HepG2 (cell line): ENCODE measurements at regions not wholly inside any gene's neighbourhood (a gene's known extent, or its start where the extent isn't known, plus 50 kb on each side); places are given as distances from the start of the nearest gene placed in this dataset.

ENCODE experiments used
- CHD2 ChIP-seq: IDR thresholded peaks from 2 replicates; pipeline ENCODE4 v1.6.1; 2011; ENCODE audit warnings: low read depth, low read length, improper control_type of control experiment
- FOXC1 ChIP-seq: sonication (generic); formaldehyde crosslinking; IDR thresholded peaks from 2 replicates; pipeline ENCODE4 v1.8.0; 2022; ENCODE audit warnings: mild to moderate bottlenecking, missing genetic modification reagents, borderline replicate concordance
- JDP2 ChIP-seq: sonication (generic); formaldehyde crosslinking; IDR thresholded peaks from 2 replicates; pipeline ENCODE4 v1.8.1; 2022; ENCODE audit warnings: missing genetic modification reagents, borderline replicate concordance
- KDM3A ChIP-seq: IDR thresholded peaks from 2 replicates; pipeline ENCODE4 v1.6.1; 2018; ENCODE audit warnings: low read depth, missing compliant biosample characterization
- NONO ChIP-seq, 2 experiments: fragments of 450-650 bp in 1 of 2; sonication (generic) in 1 of 2; formaldehyde crosslinking in 1 of 2; IDR thresholded peaks in 1 of 2; conservative IDR thresholded peaks in 1 of 2; 2 replicates each; pipeline versions ENCODE4 v1.6.1 to v1.8.0; 2017 to 2022; ENCODE audit warnings: mild to moderate bottlenecking in 1 of 2, missing genetic modification reagents in 1 of 2, moderate library complexity in 1 of 2
- RBM22 ChIP-seq: fragments of 200-400 bp; formaldehyde crosslinking; optimal IDR thresholded peaks from 2 replicates; pipeline ENCODE3; 2017; ENCODE audit warnings: mild to moderate bottlenecking, low read length, moderate library complexity
- SIN3A ChIP-seq: IDR thresholded peaks from 2 replicates; pipeline ENCODE4 v1.6.1; 2011; ENCODE audit warnings: low read depth, mild to moderate bottlenecking, control low read depth, low read length, borderline replicate concordance
- TBX3 ChIP-seq: fragments of 450-650 bp; IDR thresholded peaks from 2 replicates; pipeline ENCODE4 v1.6.1; 2017; ENCODE audit warnings: antibody characterized with exemption, mild to moderate bottlenecking, inconsistent platforms, borderline replicate concordance
- TEF ChIP-seq: sonication (generic); formaldehyde crosslinking; IDR thresholded peaks from 2 replicates; pipeline ENCODE4 v1.5.0; 2020; ENCODE audit warnings: missing genetic modification reagents
- XRCC5 ChIP-seq: fragments of 200-400 bp; formaldehyde crosslinking; optimal IDR thresholded peaks from 2 replicates; pipeline ENCODE3; 2017; ENCODE audit warnings: mild to moderate bottlenecking, low read length
- ZFP62 ChIP-seq: sonication (generic); formaldehyde crosslinking; IDR thresholded peaks from 2 replicates; pipeline ENCODE4 v1.4.0; 2020; ENCODE audit warnings: missing genetic modification reagents
- ZNF160 ChIP-seq: sonication (generic); formaldehyde crosslinking; IDR thresholded peaks from 2 replicates; pipeline ENCODE4 v1.8.0; 2022; ENCODE audit warnings: mild to moderate bottlenecking, inconsistent platforms, missing genetic modification reagents
- ZNF234 ChIP-seq: sonication (generic); formaldehyde crosslinking; conservative IDR thresholded peaks from 2 replicates; pipeline ENCODE4 v1.5.1; 2020; ENCODE audit warnings: mild to moderate bottlenecking, missing genetic modification reagents
- ZNF263 ChIP-seq: sonication (generic); formaldehyde crosslinking; IDR thresholded peaks from 2 replicates; pipeline ENCODE4 v1.4.0; 2020; ENCODE audit warnings: missing genetic modification reagents
- ZNF280D ChIP-seq: sonication (generic); formaldehyde crosslinking; IDR thresholded peaks from 2 replicates; pipeline ENCODE4 v1.5.1; 2020; ENCODE audit warnings: mild to moderate bottlenecking, missing genetic modification reagents
- ZNF329 ChIP-seq: sonication (generic); formaldehyde crosslinking; IDR thresholded peaks from 2 replicates; pipeline ENCODE4 v1.9.0; 2021; ENCODE audit warnings: low read depth, mild to moderate bottlenecking, missing genetic modification reagents
- ZNF441 ChIP-seq: sonication (generic); formaldehyde crosslinking; IDR thresholded peaks from 2 replicates; pipeline ENCODE4 v1.7.0; 2021; ENCODE audit warnings: missing genetic modification reagents, borderline replicate concordance
- ZNF446 ChIP-seq: sonication (generic); formaldehyde crosslinking; IDR thresholded peaks from 2 replicates; pipeline ENCODE4 v1.5.0; 2020; ENCODE audit warnings: mild to moderate bottlenecking, missing genetic modification reagents
- ZNF619 ChIP-seq: sonication (generic); formaldehyde crosslinking; IDR thresholded peaks from 2 replicates; pipeline ENCODE4 v1.4.0; 2020; ENCODE audit warnings: mild to moderate bottlenecking, missing genetic modification reagents
- ZNF629 ChIP-seq: sonication (generic); formaldehyde crosslinking; conservative IDR thresholded peaks from 2 replicates; pipeline ENCODE4 v1.5.0; 2020; ENCODE audit warnings: missing genetic modification reagents
- ZNF747 ChIP-seq: sonication (generic); formaldehyde crosslinking; IDR thresholded peaks from 2 replicates; pipeline ENCODE4 v1.8.1; 2023; ENCODE audit warnings: missing genetic modification reagents, mild to moderate bottlenecking, borderline replicate concordance
- ZNF878 ChIP-seq: sonication (generic); formaldehyde crosslinking; IDR thresholded peaks from 2 replicates; pipeline ENCODE4 v1.8.1; 2023; ENCODE audit warnings: mild to moderate bottlenecking, missing genetic modification reagents, moderate library complexity
- TF ChIP-seq, protein P1 (sequence below): sonication (generic); formaldehyde crosslinking; conservative IDR thresholded peaks from 2 replicates; pipeline ENCODE4 v1.4.0; 2020; ENCODE audit warnings: missing genetic modification reagents
- TF ChIP-seq, protein P2 (sequence below): sonication (generic); formaldehyde crosslinking; conservative IDR thresholded peaks from 2 replicates; pipeline ENCODE4 v1.5.0; 2020; ENCODE audit warnings: missing genetic modification reagents
- TF ChIP-seq, protein P3 (sequence below): sonication (generic); formaldehyde crosslinking; IDR thresholded peaks from 2 replicates; pipeline ENCODE4 v1.8.0; 2022; ENCODE audit warnings: mild to moderate bottlenecking, missing genetic modification reagents, moderate library complexity

DNA sequence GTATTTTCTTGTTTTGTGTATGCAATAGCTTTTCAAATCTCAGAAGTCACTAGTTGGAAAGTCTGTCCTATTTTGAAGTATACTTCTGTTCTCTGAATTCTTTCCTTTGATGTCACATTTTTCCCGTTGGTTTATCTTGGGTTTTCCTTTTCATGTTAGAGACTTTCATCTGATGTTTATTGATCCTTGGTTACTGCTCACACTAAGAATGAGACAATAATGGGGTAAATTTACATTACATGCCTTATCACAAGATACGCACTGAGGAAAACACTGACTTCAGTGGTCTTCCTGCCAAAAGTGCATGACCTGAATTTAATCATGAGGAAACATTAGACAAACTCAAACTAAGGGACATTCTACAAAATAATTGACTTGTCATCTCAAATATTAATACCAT is 63.5 kb upstream of the C1GALT1 start (continued):
- TF ChIP-seq ZNF263 (CRISPR knock-in tag) = no peak
- no peak for TF ChIP-seq ZNF160 (CRISPR knock-in tag)
- no peak for TF ChIP-seq JDP2 (CRISPR knock-in tag)
- TF ChIP-seq NONO (IDR thresholded peaks at IDR 0.05) = no peak
- TF ChIP-seq NONO (CRISPR knock-in tag; conservative IDR thresholded peaks at IDR 0.05) = no peak
- no peak for TF ChIP-seq XRCC5
- no peak for TF ChIP-seq ZNF629 (CRISPR knock-in tag)
- no peak for TF ChIP-seq KDM3A
- TF ChIP-seq ZNF446 (CRISPR knock-in tag) = no peak
- TF ChIP-seq TBX3 = peak; percentile 87
- no peak for TF ChIP-seq ZNF441 (CRISPR knock-in tag)
- no peak for TF ChIP-seq ZNF878
- no peak for TF ChIP-seq TEF (CRISPR knock-in tag)
- TF ChIP-seq FOXC1 (CRISPR knock-in tag) = no peak
- TF ChIP-seq SIN3A = no peak
- TF ChIP-seq, protein P1, sequence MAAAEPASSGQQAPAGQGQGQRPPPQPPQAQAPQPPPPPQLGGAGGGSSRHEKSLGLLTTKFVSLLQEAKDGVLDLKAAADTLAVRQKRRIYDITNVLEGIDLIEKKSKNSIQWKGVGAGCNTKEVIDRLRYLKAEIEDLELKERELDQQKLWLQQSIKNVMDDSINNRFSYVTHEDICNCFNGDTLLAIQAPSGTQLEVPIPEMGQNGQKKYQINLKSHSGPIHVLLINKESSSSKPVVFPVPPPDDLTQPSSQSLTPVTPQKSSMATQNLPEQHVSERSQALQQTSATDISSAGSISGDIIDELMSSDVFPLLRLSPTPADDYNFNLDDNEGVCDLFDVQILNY (CRISPR knock-in tag) = no peak
- no peak for TF ChIP-seq RBM22
- TF ChIP-seq, protein P2, sequence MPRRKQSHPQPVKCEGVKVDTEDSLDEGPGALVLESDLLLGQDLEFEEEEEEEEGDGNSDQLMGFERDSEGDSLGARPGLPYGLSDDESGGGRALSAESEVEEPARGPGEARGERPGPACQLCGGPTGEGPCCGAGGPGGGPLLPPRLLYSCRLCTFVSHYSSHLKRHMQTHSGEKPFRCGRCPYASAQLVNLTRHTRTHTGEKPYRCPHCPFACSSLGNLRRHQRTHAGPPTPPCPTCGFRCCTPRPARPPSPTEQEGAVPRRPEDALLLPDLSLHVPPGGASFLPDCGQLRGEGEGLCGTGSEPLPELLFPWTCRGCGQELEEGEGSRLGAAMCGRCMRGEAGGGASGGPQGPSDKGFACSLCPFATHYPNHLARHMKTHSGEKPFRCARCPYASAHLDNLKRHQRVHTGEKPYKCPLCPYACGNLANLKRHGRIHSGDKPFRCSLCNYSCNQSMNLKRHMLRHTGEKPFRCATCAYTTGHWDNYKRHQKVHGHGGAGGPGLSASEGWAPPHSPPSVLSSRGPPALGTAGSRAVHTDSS (CRISPR knock-in tag) = no peak
- no peak for TF ChIP-seq ZNF619 (CRISPR knock-in tag)
- TF ChIP-seq CHD2 = no peak
- TF ChIP-seq, protein P3, sequence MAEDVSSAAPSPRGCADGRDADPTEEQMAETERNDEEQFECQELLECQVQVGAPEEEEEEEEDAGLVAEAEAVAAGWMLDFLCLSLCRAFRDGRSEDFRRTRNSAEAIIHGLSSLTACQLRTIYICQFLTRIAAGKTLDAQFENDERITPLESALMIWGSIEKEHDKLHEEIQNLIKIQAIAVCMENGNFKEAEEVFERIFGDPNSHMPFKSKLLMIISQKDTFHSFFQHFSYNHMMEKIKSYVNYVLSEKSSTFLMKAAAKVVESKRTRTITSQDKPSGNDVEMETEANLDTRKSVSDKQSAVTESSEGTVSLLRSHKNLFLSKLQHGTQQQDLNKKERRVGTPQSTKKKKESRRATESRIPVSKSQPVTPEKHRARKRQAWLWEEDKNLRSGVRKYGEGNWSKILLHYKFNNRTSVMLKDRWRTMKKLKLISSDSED = no peak
- TF ChIP-seq ZFP62 (CRISPR knock-in tag) = no peak
- TF ChIP-seq ZNF747 (CRISPR knock-in tag) = no peak
- TF ChIP-seq ZNF329 (CRISPR knock-in tag) = no peak
- TF ChIP-seq ZNF234 (CRISPR knock-in tag) = no peak
- no peak for TF ChIP-seq ZNF280D (CRISPR knock-in tag)
